CD4-positive, alpha-beta T cell treated with Interleukin-10 for 1 hour (primary cell): ENCODE measurements at regions not wholly inside any gene's neighbourhood (a gene's known extent, or its start where the extent isn't known, plus 50 kb on each side); places are given as distances from the start of the nearest gene placed in this dataset.

ENCODE experiments used
- DNase-seq: peaks from one replicate; pipeline ENCODE4 v3.0.0-alpha.2; 2020

DNA sequence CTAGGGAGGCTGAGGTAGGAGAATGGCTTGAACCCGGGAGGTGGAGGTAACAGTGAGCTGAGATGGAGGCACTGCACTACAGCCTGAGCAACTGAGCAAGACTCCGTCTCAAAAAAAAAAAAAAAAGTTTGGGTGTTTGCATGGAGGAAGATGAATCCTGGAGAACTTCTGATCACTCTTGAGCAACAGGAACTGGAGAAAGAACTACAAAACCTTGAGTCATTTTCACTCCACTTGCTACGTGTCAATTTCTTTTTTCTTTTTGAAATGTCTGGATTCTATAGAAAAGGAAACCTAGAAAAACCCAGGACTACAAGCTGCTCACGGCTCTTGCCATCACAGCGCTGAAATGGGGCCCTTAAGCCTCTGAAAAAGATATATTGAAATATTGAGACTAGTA lies 189.6 kb upstream of the NRP1 start:
- DNase-seq, result no peak

- no peak for DNase-seq
Observed at GRCh38 chr10:33523236-33523792, 188.8 kb upstream of the NRP1 start.

- no peak for DNase-seq
Observed at GRCh38 chr10:33521904-33522303, 187.4 kb upstream of the NRP1 start.

DNA sequence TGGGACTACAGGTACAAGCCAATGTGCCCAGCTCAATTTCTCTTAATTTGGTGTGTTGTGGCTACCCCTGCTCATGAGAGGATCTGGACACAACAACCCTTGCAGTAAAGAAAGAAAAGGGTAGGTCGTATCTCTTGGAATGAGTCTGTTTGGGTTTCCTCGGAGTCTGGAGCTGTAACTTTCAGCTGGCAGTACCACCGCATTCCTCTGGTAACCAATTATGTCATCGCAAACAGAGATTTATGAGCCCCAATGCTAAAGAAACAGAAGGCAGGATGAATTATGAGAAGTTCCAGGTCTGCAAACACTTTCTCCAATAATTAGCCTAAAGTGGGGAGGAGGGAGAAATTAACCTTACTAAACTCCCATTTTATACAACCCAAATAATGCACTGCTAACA lies 186.6 kb upstream of the NRP1 start:
- DNase-seq, result no peak

GRCh38 chr10:33520223-33520622 lies 185.8 kb upstream of the NRP1 start:
- DNase-seq, result no peak

- no peak for DNase-seq
Observed at GRCh38 chr10:33519130-33519860, 184.8 kb upstream of the NRP1 start.

DNA sequence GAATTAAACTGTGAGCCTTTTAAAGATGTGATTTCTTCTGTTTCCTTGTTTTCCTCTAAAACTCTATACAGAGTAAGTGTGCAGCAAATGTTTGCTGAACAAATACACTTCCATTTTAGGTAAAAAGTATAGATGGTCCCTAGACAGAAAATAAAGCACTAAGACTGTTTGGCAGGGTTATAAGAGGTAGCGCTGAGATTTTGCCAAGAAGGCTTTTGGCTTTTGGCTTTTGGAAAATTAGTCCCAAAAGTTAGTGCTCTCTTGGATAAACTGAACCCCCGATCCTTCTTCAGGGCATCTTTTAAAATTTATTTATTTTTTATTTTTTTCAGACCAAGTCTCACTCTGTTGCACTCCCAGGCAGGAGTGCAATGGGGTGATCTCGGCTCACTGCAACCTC lies 175.7 kb upstream of the NRP1 start:
- DNase-seq, result no peak

GRCh38 chr10:33509231-33509831 lies 174.9 kb upstream of the NRP1 start:
- DNase-seq, result peak; percentile 6

DNA sequence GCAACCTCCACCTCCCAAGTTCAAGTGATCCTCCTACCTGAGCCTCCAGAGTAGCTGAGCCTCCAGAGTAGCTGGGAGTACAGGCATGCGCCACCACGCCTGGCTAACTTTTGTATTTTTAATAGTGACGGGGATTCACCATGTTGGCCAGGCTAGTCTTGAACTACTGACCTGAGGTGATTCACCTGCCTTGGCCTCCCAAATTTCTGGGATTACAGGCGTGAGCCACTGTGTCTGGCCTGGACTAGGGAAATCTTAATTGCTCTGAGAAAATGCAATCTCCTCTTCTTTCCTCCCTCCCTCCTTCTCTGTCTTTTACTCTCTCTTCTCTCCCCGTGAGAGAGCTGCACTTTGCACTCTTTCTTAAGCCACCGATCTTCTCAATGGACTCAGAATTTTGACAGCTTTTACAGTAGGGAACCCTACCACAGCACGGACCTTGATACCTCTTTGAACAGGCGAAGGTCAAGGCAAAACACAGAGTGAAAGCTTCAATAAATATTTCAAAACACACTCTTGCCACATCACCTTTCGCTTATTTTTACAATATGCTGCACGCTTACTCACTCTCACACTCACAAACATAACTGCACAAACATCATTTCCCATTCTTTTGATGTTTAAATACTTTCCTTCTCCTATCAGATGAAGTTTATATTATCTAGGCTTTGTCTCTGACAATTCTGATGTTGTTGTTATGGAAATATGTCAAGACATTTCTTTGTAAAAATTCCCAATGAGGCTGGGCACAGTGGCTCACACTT lies 173.4 kb upstream of the NRP1 start:
- DNase-seq, result no peak

- DNase-seq, result no peak
Observed at GRCh38 chr10:33506838-33507661, 172.6 kb upstream of the NRP1 start.

GRCh38 chr10:33506391-33506790 lies 171.9 kb upstream of the NRP1 start:
- DNase-seq, result no peak

GRCh38 chr10:33501161-33501560 lies 166.7 kb upstream of the NRP1 start:
- no peak for DNase-seq

- DNase-seq, result no peak
Observed at GRCh38 chr10:33498391-33498891, 164.0 kb upstream of the NRP1 start.

DNA sequence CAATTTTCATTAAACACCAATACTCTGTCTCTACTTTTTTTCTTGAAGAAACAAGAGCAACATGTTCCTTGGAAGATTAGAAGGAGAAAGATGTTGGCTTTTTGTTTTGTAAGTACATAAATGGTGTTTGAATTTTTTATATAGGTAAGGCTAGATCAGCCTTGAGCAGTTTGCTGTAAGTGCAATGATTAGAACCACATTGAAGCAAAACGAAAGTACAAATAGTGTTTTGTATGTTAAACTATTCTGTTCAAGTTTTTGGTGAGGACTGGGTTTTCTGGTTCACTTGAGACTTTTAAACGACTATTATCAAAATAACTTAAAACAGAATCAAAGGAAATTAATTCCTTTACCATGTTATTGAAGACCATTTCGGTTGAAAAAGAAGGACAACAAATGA lies 162.9 kb upstream of the NRP1 start:
- no peak for DNase-seq

DNA sequence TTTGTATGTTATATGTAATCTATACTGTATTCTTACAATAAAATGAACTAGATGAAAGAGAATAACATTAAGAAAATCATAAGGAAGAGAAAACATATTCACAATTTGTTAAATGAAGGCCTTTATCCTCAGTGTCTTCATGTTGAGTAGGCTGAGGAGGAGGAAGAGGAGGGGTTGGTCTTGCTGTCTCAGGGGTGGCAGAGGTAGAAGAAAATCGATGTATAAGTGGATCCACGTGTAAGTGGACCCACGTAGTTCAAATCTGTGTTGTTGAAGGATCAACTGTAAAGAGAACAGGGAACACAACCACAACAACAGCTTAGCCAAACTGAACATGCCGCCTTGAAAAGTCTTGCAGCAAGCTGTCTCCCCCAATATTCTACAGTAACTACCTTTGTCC lies 161.6 kb upstream of the NRP1 start:
- DNase-seq, result no peak

DNA sequence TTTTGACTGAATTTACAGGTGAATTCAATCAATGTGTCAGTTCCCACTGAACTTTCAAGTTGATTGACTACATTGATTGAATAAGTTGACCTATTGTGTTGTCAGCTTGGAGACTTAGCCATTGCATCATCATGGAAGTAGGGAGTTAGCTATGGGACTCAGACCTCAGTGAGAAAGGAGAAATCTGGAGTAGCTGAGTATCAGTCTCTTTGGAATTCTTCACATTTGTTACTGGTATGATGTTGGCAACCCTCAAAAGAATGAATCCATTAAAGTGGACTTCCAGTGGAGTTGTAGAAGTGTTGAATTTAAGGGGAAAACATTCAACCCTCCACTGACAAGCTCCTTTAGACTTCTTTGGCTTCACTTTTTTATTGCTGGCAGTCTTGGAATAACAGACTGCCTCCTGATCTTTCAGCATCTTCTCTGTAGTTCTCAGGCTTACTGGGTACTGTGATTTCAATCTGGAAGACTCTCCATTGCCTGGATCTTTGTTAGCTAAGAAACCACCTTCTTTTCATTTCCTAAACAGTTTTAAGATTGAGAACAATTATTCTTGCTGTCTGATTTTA lies 160.3 kb upstream of the NRP1 start:
- no peak for DNase-seq

- DNase-seq, result no peak
Observed at GRCh38 chr10:33493978-33494377, 159.5 kb upstream of the NRP1 start.

DNA sequence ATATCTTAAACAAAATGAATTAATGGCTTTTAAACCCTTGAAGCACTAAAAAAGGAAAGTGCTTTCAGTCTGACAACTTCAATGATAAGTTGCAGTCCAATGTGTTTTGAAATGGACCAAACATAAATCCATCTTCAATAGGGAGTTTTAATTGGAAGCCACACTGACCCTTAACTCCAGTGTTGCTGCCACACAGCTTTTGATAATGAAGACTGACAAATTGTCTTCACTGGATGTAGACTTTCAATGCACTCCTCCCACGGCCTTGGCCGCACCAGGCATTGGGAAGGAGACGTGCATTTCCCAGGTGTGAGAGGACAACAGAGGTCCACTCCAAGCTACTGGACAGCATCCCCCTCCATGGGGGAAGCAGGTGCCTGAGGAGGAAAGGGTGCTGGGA lies 159.0 kb upstream of the NRP1 start:
- DNase-seq, result no peak

GRCh38 chr10:33492701-33493345 lies 158.4 kb upstream of the NRP1 start:
- no peak for DNase-seq

GRCh38 chr10:33489501-33490176 lies 155.2 kb upstream of the NRP1 start:
- DNase-seq, result no peak
